Astrocyte (in vitro differentiated cells and primary cell): ENCODE measurements at regions not wholly inside any gene's neighbourhood (a gene's known extent, or its start where the extent isn't known, plus 50 kb on each side); places are given as distances from the start of the nearest gene placed in this dataset.

Experiments
- DNase-seq: peaks from one replicate; pipeline ENCODE4 v3.0.0-alpha.2; 2010; ENCODE audit warnings: low read depth
- FAIRE-seq: peaks from 2 replicates; lab custom pipeline; 2011; peaks lifted over from hg19 to GRCh38; lab: Jason Lieb, UNC
- H2AFZ ChIP-seq: 2 replicates; pipeline ENCODE4 v1.6.0; 2012; ENCODE audit warnings: low read depth, low read length, inconsistent platforms
- H3K27ac ChIP-seq: 2 replicates; pipeline ENCODE4 v1.5.1; 2011; ENCODE audit warnings: low read depth, low read length, inconsistent platforms
- H3K27me3 ChIP-seq: 2 replicates; pipeline ENCODE4 v1.6.0; 2011; ENCODE audit warnings: low read length, inconsistent platforms; ENCODE audit not compliant: insufficient read depth
- H3K36me3 ChIP-seq: 2 replicates; pipeline ENCODE4 v1.5.1; 2011; ENCODE audit warnings: low read length, inconsistent platforms; ENCODE audit not compliant: insufficient read depth
- H3K4me1 ChIP-seq: 2 replicates; pipeline ENCODE4 v1.5.1; 2011; ENCODE audit warnings: low read length, inconsistent platforms; ENCODE audit not compliant: insufficient read depth
- H3K4me2 ChIP-seq: 2 replicates; pipeline ENCODE4 v1.6.0; 2012; ENCODE audit warnings: low read length, inconsistent platforms
- H3K4me3 ChIP-seq: 2 replicates; pipeline ENCODE4 v1.5.1; 2011; ENCODE audit warnings: low read depth, mild to moderate bottlenecking, low read length, inconsistent platforms; ENCODE audit not compliant: insufficient read depth
- H3K79me2 ChIP-seq: 2 replicates; pipeline ENCODE4 v1.6.0; 2012; ENCODE audit warnings: mild to moderate bottlenecking, low read length, inconsistent platforms; ENCODE audit not compliant: insufficient read depth
- H3K9ac ChIP-seq: 2 replicates; pipeline ENCODE4 v1.6.0; 2012; ENCODE audit warnings: mild to moderate bottlenecking, low read length, inconsistent platforms
- H3K9me3 ChIP-seq: 2 replicates; pipeline ENCODE4 v1.5.1; 2012; ENCODE audit warnings: low read depth, mild to moderate bottlenecking, low read length, inconsistent platforms; ENCODE audit not compliant: insufficient read depth
- H4K20me1 ChIP-seq: 2 replicates; pipeline ENCODE4 v1.6.0; 2012; ENCODE audit warnings: low read length, inconsistent platforms; ENCODE audit not compliant: insufficient read depth
- H3K27ac Mint-ChIP-seq: one replicate; pipeline ENCODE4 v1.8.0; 2021; ENCODE audit warnings: mild to moderate bottlenecking, mixed read lengths; ENCODE audit not compliant: unreplicated experiment
- H3K27me3 Mint-ChIP-seq: one replicate; pipeline ENCODE4 v1.8.0; 2021; ENCODE audit warnings: low read depth, mixed read lengths; ENCODE audit not compliant: unreplicated experiment
- H3K36me3 Mint-ChIP-seq: one replicate; pipeline ENCODE4 v1.8.0; 2021; ENCODE audit warnings: low read depth, mixed read lengths; ENCODE audit not compliant: unreplicated experiment
- H3K4me1 Mint-ChIP-seq: one replicate; pipeline ENCODE4 v1.8.0; 2021; ENCODE audit warnings: low read depth, mixed read lengths; ENCODE audit not compliant: unreplicated experiment
- H3K4me3 Mint-ChIP-seq: one replicate; pipeline ENCODE4 v1.8.0; 2021; ENCODE audit warnings: mild to moderate bottlenecking, moderate library complexity, mixed read lengths; ENCODE audit not compliant: unreplicated experiment
- H3K9me3 Mint-ChIP-seq: one replicate; pipeline ENCODE4 v1.8.0; 2021; ENCODE audit warnings: mild to moderate bottlenecking, mixed read lengths; ENCODE audit not compliant: unreplicated experiment
- EZH2 ChIP-seq: IDR thresholded peaks from 2 replicates; pipeline ENCODE4 v1.6.1; 2012; ENCODE audit warnings: mild to moderate bottlenecking, low read length, inconsistent platforms; ENCODE audit not compliant: insufficient read depth
- TF ChIP-seq, protein P1 (sequence below): IDR thresholded peaks from 2 replicates; pipeline ENCODE4 v1.5.1; 2011; ENCODE audit warnings: low read depth, mild to moderate bottlenecking, inconsistent platforms, low read length, moderate library complexity; ENCODE audit not compliant: insufficient read depth

DNA sequence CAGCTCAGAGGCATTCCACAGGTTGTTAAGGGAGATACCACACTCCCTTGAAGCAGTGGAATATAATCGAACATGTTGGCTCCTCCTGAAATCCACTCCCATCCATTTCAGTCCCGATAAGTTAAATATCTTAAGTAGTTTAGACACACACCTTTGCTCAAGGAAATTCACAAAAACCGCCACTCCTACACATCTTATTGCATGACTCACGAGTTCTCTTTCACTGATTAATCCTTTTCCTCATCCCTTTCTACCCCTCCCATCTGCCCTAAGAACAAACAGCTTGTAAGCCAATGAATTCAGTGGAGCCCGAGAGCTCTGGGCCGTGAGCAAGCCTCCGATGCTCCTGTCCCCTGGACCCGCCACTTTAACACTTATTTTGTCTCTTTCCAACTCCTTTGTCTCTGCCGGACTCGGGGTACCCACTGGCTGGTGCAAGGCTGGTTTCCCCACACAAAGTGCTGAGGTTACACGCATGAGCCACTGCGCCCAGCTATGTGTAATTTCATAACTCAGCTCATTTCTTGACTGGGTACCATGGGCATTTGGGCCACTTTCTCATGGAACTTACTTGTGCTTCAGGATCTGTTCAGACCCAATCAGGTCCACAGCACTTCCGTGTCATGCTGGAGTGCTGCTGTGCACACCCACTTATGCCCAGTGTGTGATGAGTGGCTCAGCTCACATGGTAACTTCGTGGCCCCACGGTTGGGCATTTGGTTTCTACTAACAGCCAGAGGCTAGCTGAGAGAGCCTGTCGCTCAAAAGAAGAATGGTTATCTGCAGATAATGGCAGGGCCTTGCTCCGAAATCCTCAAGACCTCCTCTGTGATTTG, 171.8 kb upstream of the ALG10B start:
- H3K36me3 ChIP-seq: no peaks in the 10 kb centered on the region
- H3K27ac ChIP-seq: no peak overlapping the region
- Mint-ChIP-seq H3K27me3 (no peaks in the 10 kb centered on the region), H3K4me1 (no peaks in the 10 kb centered on the region), H3K9me3 (peaks cover 15% of the 10 kb centered on the region), H3K4me3 (no peak overlapping the region), H3K27ac (no peak overlapping the region), H3K36me3 (no peaks in the 10 kb centered on the region)
- H3K79me2 ChIP-seq: no peaks in the 10 kb centered on the region
- H3K4me3 ChIP-seq: no peak overlapping the region
- H3K4me2 ChIP-seq: no peak overlapping the region
- DNase-seq (no peak), FAIRE-seq (no peak)
- TF ChIP-seq EZH2: no peak
- TF ChIP-seq, protein P1, sequence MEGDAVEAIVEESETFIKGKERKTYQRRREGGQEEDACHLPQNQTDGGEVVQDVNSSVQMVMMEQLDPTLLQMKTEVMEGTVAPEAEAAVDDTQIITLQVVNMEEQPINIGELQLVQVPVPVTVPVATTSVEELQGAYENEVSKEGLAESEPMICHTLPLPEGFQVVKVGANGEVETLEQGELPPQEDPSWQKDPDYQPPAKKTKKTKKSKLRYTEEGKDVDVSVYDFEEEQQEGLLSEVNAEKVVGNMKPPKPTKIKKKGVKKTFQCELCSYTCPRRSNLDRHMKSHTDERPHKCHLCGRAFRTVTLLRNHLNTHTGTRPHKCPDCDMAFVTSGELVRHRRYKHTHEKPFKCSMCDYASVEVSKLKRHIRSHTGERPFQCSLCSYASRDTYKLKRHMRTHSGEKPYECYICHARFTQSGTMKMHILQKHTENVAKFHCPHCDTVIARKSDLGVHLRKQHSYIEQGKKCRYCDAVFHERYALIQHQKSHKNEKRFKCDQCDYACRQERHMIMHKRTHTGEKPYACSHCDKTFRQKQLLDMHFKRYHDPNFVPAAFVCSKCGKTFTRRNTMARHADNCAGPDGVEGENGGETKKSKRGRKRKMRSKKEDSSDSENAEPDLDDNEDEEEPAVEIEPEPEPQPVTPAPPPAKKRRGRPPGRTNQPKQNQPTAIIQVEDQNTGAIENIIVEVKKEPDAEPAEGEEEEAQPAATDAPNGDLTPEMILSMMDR: no peak
- no peaks in the 10 kb centered on the region for H3K4me1 ChIP-seq
- peaks cover 10% of the 10 kb centered on the region for H3K9me3 ChIP-seq
- no peaks in the 10 kb centered on the region for H3K27me3 ChIP-seq
- H2AFZ ChIP-seq: no peak overlapping the region
- no peaks in the 10 kb centered on the region for H4K20me1 ChIP-seq
- H3K9ac ChIP-seq: no peak overlapping the region

- H3K9me3 ChIP-seq: peaks cover 13% of the 10 kb centered on the region
- no peak overlapping the region for H3K4me3 ChIP-seq
- no peak overlapping the region for H3K9ac ChIP-seq
- H3K27me3 ChIP-seq: no peaks in the 10 kb centered on the region
- DNase-seq (no peak), FAIRE-seq (peak; percentile 100)
- H3K4me1 Mint-ChIP-seq: no peaks in the 10 kb centered on the region
- no peak overlapping the region for H3K27ac ChIP-seq
- TF ChIP-seq EZH2: no peak
- TF ChIP-seq, protein P1: no peak
- no peak overlapping the region for H3K27ac Mint-ChIP-seq
- H3K36me3 Mint-ChIP-seq: no peaks in the 10 kb centered on the region
- no peaks in the 10 kb centered on the region for H4K20me1 ChIP-seq
- H2AFZ ChIP-seq: no peak overlapping the region
- peaks cover 29% of the 10 kb centered on the region for H3K9me3 Mint-ChIP-seq
- H3K4me3 Mint-ChIP-seq: no peak overlapping the region
- H3K79me2 ChIP-seq: no peaks in the 10 kb centered on the region
- H3K36me3 ChIP-seq: no peaks in the 10 kb centered on the region
- H3K4me1 ChIP-seq: no peaks in the 10 kb centered on the region
- no peaks in the 10 kb centered on the region for H3K27me3 Mint-ChIP-seq
- H3K4me2 ChIP-seq: no peak overlapping the region
Measured at GRCh38 chr12:38149395-38150073, 167.0 kb upstream of the ALG10B start.
